Loucy (cell line): ENCODE measurements at regions not wholly inside any gene's neighbourhood (a gene's known extent, or its start where the extent isn't known, plus 50 kb on each side); places are given as distances from the start of the nearest gene placed in this dataset.

Experiments used
- EZH2phosphoT487 ChIP-seq: fragments of 200-600 bp; IDR thresholded peaks from 2 replicates; pipeline ENCODE4 v1.6.1; 2018; ENCODE audit warnings: antibody characterized with exemption, mild to moderate bottlenecking, moderate library complexity, borderline replicate concordance
- TF ChIP-seq, protein P1 (sequence below): fragments of 200-600 bp; sonication (generic); conservative IDR thresholded peaks from 2 replicates; pipeline ENCODE4 v1.5.1; 2014; ENCODE audit warnings: mild to moderate bottlenecking, antibody characterized with exemption, low read length

DNA sequence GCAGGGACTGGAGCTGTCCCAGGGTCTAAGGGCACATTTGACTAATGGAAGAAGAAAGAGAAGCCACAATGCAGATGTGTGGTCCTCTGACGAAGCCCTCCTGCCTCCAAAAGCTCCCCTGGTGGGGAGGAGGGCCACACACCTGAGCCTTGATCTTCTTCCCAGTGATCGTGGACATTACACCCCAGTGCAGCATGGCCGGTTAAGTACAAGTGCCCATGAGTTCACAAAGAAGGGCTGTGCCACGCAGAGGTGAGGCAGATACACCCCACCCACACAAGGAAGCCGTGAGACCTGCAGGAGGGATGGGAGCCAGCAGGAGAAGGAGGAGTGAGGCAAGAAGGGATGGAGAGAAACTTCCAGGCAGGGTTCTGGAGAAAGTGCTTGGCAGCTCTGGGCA lies 199.0 kb upstream of the MVB12B start:
- TF ChIP-seq, protein P1, sequence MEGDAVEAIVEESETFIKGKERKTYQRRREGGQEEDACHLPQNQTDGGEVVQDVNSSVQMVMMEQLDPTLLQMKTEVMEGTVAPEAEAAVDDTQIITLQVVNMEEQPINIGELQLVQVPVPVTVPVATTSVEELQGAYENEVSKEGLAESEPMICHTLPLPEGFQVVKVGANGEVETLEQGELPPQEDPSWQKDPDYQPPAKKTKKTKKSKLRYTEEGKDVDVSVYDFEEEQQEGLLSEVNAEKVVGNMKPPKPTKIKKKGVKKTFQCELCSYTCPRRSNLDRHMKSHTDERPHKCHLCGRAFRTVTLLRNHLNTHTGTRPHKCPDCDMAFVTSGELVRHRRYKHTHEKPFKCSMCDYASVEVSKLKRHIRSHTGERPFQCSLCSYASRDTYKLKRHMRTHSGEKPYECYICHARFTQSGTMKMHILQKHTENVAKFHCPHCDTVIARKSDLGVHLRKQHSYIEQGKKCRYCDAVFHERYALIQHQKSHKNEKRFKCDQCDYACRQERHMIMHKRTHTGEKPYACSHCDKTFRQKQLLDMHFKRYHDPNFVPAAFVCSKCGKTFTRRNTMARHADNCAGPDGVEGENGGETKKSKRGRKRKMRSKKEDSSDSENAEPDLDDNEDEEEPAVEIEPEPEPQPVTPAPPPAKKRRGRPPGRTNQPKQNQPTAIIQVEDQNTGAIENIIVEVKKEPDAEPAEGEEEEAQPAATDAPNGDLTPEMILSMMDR, result no peak
- TF ChIP-seq EZH2phosphoT487, result no peak
